HG02938 (cell line): ENCODE measurements at regions not wholly inside any gene's neighbourhood (a gene's known extent, or its start where the extent isn't known, plus 50 kb on each side); places are given as distances from the start of the nearest gene placed in this dataset.
A peak's percentile ranks its signal among the peaks of the same experiment; 100 is the strongest.

ENCODE experiments used
- ATAC-seq: cut with Tn5 transposase; IDR thresholded peaks from one replicate; pipeline ENCODE4 v1.9.1; 2021; ENCODE audit warnings: mild to moderate bottlenecking, moderate library complexity; ENCODE audit not compliant: unreplicated experiment

GRCh38 chr4:32987111-32987510, 2266.9 kb downstream of the PCDH7 start:
- ATAC-seq: no peak

- no peak for ATAC-seq
These were observed 2268.1 kb downstream of the PCDH7 start for GRCh38 chr4:32988165-32988811.

- ATAC-seq: no peak
These were observed 2271.5 kb downstream of the PCDH7 start for GRCh38 chr4:32991663-32992062.

GRCh38 chr4:32994981-32995881, 2275.1 kb downstream of the PCDH7 start:
- no peak for ATAC-seq

- no peak for ATAC-seq
These were observed 2293.1 kb downstream of the PCDH7 start for GRCh38 chr4:33013282-33013681.

GRCh38 chr4:33025236-33025635, 2305.1 kb downstream of the PCDH7 start:
- ATAC-seq: no peak

GRCh38 chr4:33029976-33030375, 2309.8 kb downstream of the PCDH7 start:
- no peak for ATAC-seq

- no peak for ATAC-seq
These were observed 2311.2 kb downstream of the PCDH7 start for GRCh38 chr4:33031328-33031727.

GRCh38 chr4:33037464-33037863, 2317.3 kb downstream of the PCDH7 start:
- no peak for ATAC-seq

- ATAC-seq: no peak
These were observed 2325.2 kb downstream of the PCDH7 start for GRCh38 chr4:33045334-33045733.

- ATAC-seq: no peak
These were observed 2332.1 kb downstream of the PCDH7 start for GRCh38 chr4:33052241-33052640.

GRCh38 chr4:33054161-33054560, 2334.0 kb downstream of the PCDH7 start:
- no peak for ATAC-seq

GRCh38 chr4:33054656-33055196, 2334.6 kb downstream of the PCDH7 start:
- ATAC-seq: no peak

- no peak for ATAC-seq
These were observed 2337.6 kb downstream of the PCDH7 start for GRCh38 chr4:33057736-33058135.

- ATAC-seq: no peak
These were observed 2338.8 kb downstream of the PCDH7 start for GRCh38 chr4:33058998-33059397.

- peak; percentile 90 for ATAC-seq
These were observed 2340.7 kb downstream of the PCDH7 start for GRCh38 chr4:33060674-33061542.

GRCh38 chr4:33061727-33062126, 2341.6 kb downstream of the PCDH7 start:
- no peak for ATAC-seq

GRCh38 chr4:33062155-33062806, 2342.1 kb downstream of the PCDH7 start:
- no peak for ATAC-seq

- ATAC-seq: no peak
These were observed 2343.1 kb downstream of the PCDH7 start for GRCh38 chr4:33063241-33063640.

- ATAC-seq: no peak
These were observed 2344.1 kb downstream of the PCDH7 start for GRCh38 chr4:33064238-33064637.
